ENCODE measurements at regions not wholly inside any gene's neighbourhood (a gene's known extent, or its start where the extent isn't known, plus 50 kb on each side); places are given as distances from the start of the nearest gene placed in this dataset.

- peak; percentile 85 for DNase-seq
Measured at GRCh38 chr12:75908961-75909605, 122.5 kb downstream of the PHLDA1 start.

GRCh38 chr12:75905922-75906321, 125.7 kb downstream of the PHLDA1 start:
- DNase-seq, result no peak

- no peak for DNase-seq
Measured at GRCh38 chr12:75900781-75901254, 130.8 kb downstream of the PHLDA1 start.

- DNase-seq, result no peak
Measured at GRCh38 chr12:75900226-75900625, 131.3 kb downstream of the PHLDA1 start.

- DNase-seq, result no peak
Measured at GRCh38 chr12:75894965-75895754, 136.4 kb downstream of the PHLDA1 start.

- no peak for DNase-seq
Measured at GRCh38 chr12:75893765-75894164, 137.8 kb downstream of the PHLDA1 start.

- DNase-seq, result no peak
Measured at GRCh38 chr12:75892731-75893408, 138.7 kb downstream of the PHLDA1 start.

GRCh38 chr12:75891072-75891471, 140.5 kb downstream of the PHLDA1 start:
- DNase-seq, result no peak

GRCh38 chr12:75890660-75891059, 140.9 kb downstream of the PHLDA1 start:
- DNase-seq, result no peak

GRCh38 chr12:75890141-75890540, 141.4 kb downstream of the PHLDA1 start:
- no peak for DNase-seq

- no peak for DNase-seq
Measured at GRCh38 chr12:75888874-75889613, 142.5 kb downstream of the PHLDA1 start.

GRCh38 chr12:75888399-75888798, 143.2 kb downstream of the PHLDA1 start:
- DNase-seq, result no peak

GRCh38 chr12:75887979-75888378, 143.6 kb downstream of the PHLDA1 start:
- DNase-seq, result no peak

- no peak for DNase-seq
Measured at GRCh38 chr12:75884465-75884985, 147.1 kb downstream of the PHLDA1 start.

GRCh38 chr12:75883241-75883640, 148.3 kb downstream of the PHLDA1 start:
- no peak for DNase-seq

- DNase-seq, result no peak
Measured at GRCh38 chr12:75882421-75882820, 149.2 kb downstream of the PHLDA1 start.

GRCh38 chr12:75881920-75882319, 149.7 kb downstream of the PHLDA1 start:
- DNase-seq, result no peak

GRCh38 chr12:75877763-75878621, 153.6 kb downstream of the PHLDA1 start:
- DNase-seq, result no peak

- no peak for DNase-seq
Measured at GRCh38 chr12:75876832-75877762, 154.5 kb downstream of the PHLDA1 start.

GRCh38 chr12:75874441-75874840, 157.1 kb downstream of the PHLDA1 start:
- DNase-seq, result no peak

Measured in right lung (tissue), 2 donors.